ENCODE measurements at regions not wholly inside any gene's neighbourhood (a gene's known extent, or its start where the extent isn't known, plus 50 kb on each side); places are given as distances from the start of the nearest gene placed in this dataset.

GRCh38 chr6:74366634-74367033, 670.6 kb downstream of the CD109 start:
- TF ChIP-seq ZNF274 (IDR thresholded peaks at IDR 0.05; ENCODE audit: low read depth, low read length) = no peak
- no peak for TF ChIP-seq YY1 (IDR thresholded peaks at IDR 0.05; ENCODE audit: insufficient read depth, insufficient read length)
- no peak for TF ChIP-seq SUZ12 (IDR thresholded peaks at IDR 0.05; ENCODE audit: extremely low read depth, insufficient read depth, insufficient read length)

Data from NT2/D1 (cell line).